ENCODE measurements at regions not wholly inside any gene's neighbourhood (a gene's known extent, or its start where the extent isn't known, plus 50 kb on each side); places are given as distances from the start of the nearest gene placed in this dataset.

GRCh38 chr6:14981960-14982359 lies 263.9 kb upstream of the JARID2 start:
- Histone ChIP-seq H3K9me3 (ENCODE audit: control insufficient read depth, insufficient read depth, low read length) (no peaks in the 10 kb centered on the region), H3K4me1 (ENCODE audit: control insufficient read depth, insufficient read depth, low read length) (peaks cover 10% of the 10 kb centered on the region), H3K4me3 (ENCODE audit: low read depth, low read length) (no peak overlapping the region), H3K9ac (ENCODE audit: low read depth, low read length) (no peak overlapping the region), H3K27me3 (ENCODE audit: control insufficient read depth, insufficient read depth, low read length) (no peaks in the 10 kb centered on the region), H3K36me3 (ENCODE audit: control insufficient read depth, insufficient read depth, low read length) (peaks cover 2% of the 10 kb centered on the region)

GRCh38 chr6:14983599-14984518 lies 262.0 kb upstream of the JARID2 start:
- Histone ChIP-seq H3K4me3 (ENCODE audit: low read depth, low read length) (no peak overlapping the region), H3K4me1 (ENCODE audit: control insufficient read depth, insufficient read depth, low read length) (peaks cover 10% of the 10 kb centered on the region), H3K27me3 (ENCODE audit: control insufficient read depth, insufficient read depth, low read length) (no peaks in the 10 kb centered on the region), H3K36me3 (ENCODE audit: control insufficient read depth, insufficient read depth, low read length) (peaks cover 2% of the 10 kb centered on the region), H3K9ac (ENCODE audit: low read depth, low read length) (no peak overlapping the region), H3K9me3 (ENCODE audit: control insufficient read depth, insufficient read depth, low read length) (no peaks in the 10 kb centered on the region)

GRCh38 chr6:14984519-14984853 lies 261.4 kb upstream of the JARID2 start:
- no peak overlapping the region for H3K9ac ChIP-seq (ENCODE audit: low read depth, low read length)
- no peaks in the 10 kb centered on the region for H3K27me3 ChIP-seq (ENCODE audit: control insufficient read depth, insufficient read depth, low read length)
- no peak overlapping the region for H3K4me3 ChIP-seq (ENCODE audit: low read depth, low read length)
- no peaks in the 10 kb centered on the region for H3K9me3 ChIP-seq (ENCODE audit: control insufficient read depth, insufficient read depth, low read length)
- H3K4me1 ChIP-seq (ENCODE audit: control insufficient read depth, insufficient read depth, low read length) = peaks cover 10% of the 10 kb centered on the region
- H3K36me3 ChIP-seq (ENCODE audit: control insufficient read depth, insufficient read depth, low read length) = peaks cover 3% of the 10 kb centered on the region

- no peaks in the 10 kb centered on the region for H3K27me3 ChIP-seq (ENCODE audit: control insufficient read depth, insufficient read depth, low read length)
- no peak overlapping the region for H3K9ac ChIP-seq (ENCODE audit: low read depth, low read length)
- peaks cover 10% of the 10 kb centered on the region for H3K4me1 ChIP-seq (ENCODE audit: control insufficient read depth, insufficient read depth, low read length)
- peaks cover 7% of the 10 kb centered on the region for H3K36me3 ChIP-seq (ENCODE audit: control insufficient read depth, insufficient read depth, low read length)
- H3K4me3 ChIP-seq (ENCODE audit: low read depth, low read length) = no peak overlapping the region
- no peaks in the 10 kb centered on the region for H3K9me3 ChIP-seq (ENCODE audit: control insufficient read depth, insufficient read depth, low read length)
Measured at GRCh38 chr6:14985366-14985765, 260.5 kb upstream of the JARID2 start.

- Histone ChIP-seq H3K9me3 (ENCODE audit: control insufficient read depth, insufficient read depth, low read length) (no peaks in the 10 kb centered on the region), H3K9ac (ENCODE audit: low read depth, low read length) (no peak overlapping the region), H3K36me3 (ENCODE audit: control insufficient read depth, insufficient read depth, low read length) (peaks cover 7% of the 10 kb centered on the region), H3K27me3 (ENCODE audit: control insufficient read depth, insufficient read depth, low read length) (no peaks in the 10 kb centered on the region), H3K4me3 (ENCODE audit: low read depth, low read length) (no peak overlapping the region), H3K4me1 (ENCODE audit: control insufficient read depth, insufficient read depth, low read length) (peaks cover 10% of the 10 kb centered on the region)
Measured at GRCh38 chr6:14986370-14986769, 259.5 kb upstream of the JARID2 start.

- Histone ChIP-seq H3K9me3 (ENCODE audit: control insufficient read depth, insufficient read depth, low read length) (no peaks in the 10 kb centered on the region), H3K36me3 (ENCODE audit: control insufficient read depth, insufficient read depth, low read length) (peaks cover 7% of the 10 kb centered on the region), H3K4me1 (ENCODE audit: control insufficient read depth, insufficient read depth, low read length) (peaks cover 10% of the 10 kb centered on the region), H3K4me3 (ENCODE audit: low read depth, low read length) (no peak overlapping the region), H3K27me3 (ENCODE audit: control insufficient read depth, insufficient read depth, low read length) (no peaks in the 10 kb centered on the region), H3K9ac (ENCODE audit: low read depth, low read length) (no peak overlapping the region)
Measured at GRCh38 chr6:14987490-14987889, 258.4 kb upstream of the JARID2 start.

- Histone ChIP-seq H3K9me3 (ENCODE audit: control insufficient read depth, insufficient read depth, low read length) (no peaks in the 10 kb centered on the region), H3K36me3 (ENCODE audit: control insufficient read depth, insufficient read depth, low read length) (peaks cover 6% of the 10 kb centered on the region), H3K4me3 (ENCODE audit: low read depth, low read length) (no peak overlapping the region), H3K4me1 (ENCODE audit: control insufficient read depth, insufficient read depth, low read length) (no peaks in the 10 kb centered on the region), H3K9ac (ENCODE audit: low read depth, low read length) (no peak overlapping the region), H3K27me3 (ENCODE audit: control insufficient read depth, insufficient read depth, low read length) (no peaks in the 10 kb centered on the region)
Measured at GRCh38 chr6:14992382-14992781, 253.5 kb upstream of the JARID2 start.

- Histone ChIP-seq H3K27me3 (ENCODE audit: control insufficient read depth, insufficient read depth, low read length) (no peaks in the 10 kb centered on the region), H3K9ac (ENCODE audit: low read depth, low read length) (no peak overlapping the region), H3K36me3 (ENCODE audit: control insufficient read depth, insufficient read depth, low read length) (peaks cover 2% of the 10 kb centered on the region), H3K4me1 (ENCODE audit: control insufficient read depth, insufficient read depth, low read length) (no peaks in the 10 kb centered on the region), H3K9me3 (ENCODE audit: control insufficient read depth, insufficient read depth, low read length) (no peaks in the 10 kb centered on the region), H3K4me3 (ENCODE audit: low read depth, low read length) (no peak overlapping the region)
Measured at GRCh38 chr6:14995208-14995607, 250.7 kb upstream of the JARID2 start.

GRCh38 chr6:14995966-14996602 lies 249.8 kb upstream of the JARID2 start:
- peaks cover 2% of the 10 kb centered on the region for H3K36me3 ChIP-seq (ENCODE audit: control insufficient read depth, insufficient read depth, low read length)
- no peaks in the 10 kb centered on the region for H3K4me1 ChIP-seq (ENCODE audit: control insufficient read depth, insufficient read depth, low read length)

GRCh38 chr6:14996892-14997291 lies 249.0 kb upstream of the JARID2 start:
- H3K27me3 ChIP-seq (ENCODE audit: control insufficient read depth, insufficient read depth, low read length) = no peaks in the 10 kb centered on the region

More at GRCh38 chr6:14995966-14996602, 249.8 kb upstream of the JARID2 start:
- Histone ChIP-seq H3K9me3 (ENCODE audit: control insufficient read depth, insufficient read depth, low read length) (no peaks in the 10 kb centered on the region), H3K4me3 (ENCODE audit: low read depth, low read length) (no peak overlapping the region), H3K9ac (ENCODE audit: low read depth, low read length) (no peak overlapping the region), H3K27me3 (ENCODE audit: control insufficient read depth, insufficient read depth, low read length) (no peaks in the 10 kb centered on the region)

GRCh38 chr6:14997507-14997906 lies 248.4 kb upstream of the JARID2 start:
- Histone ChIP-seq H3K36me3 (ENCODE audit: control insufficient read depth, insufficient read depth, low read length) (peaks cover 2% of the 10 kb centered on the region), H3K4me3 (ENCODE audit: low read depth, low read length) (no peak overlapping the region), H3K4me1 (ENCODE audit: control insufficient read depth, insufficient read depth, low read length) (no peaks in the 10 kb centered on the region), H3K9me3 (ENCODE audit: control insufficient read depth, insufficient read depth, low read length) (no peaks in the 10 kb centered on the region), H3K9ac (ENCODE audit: low read depth, low read length) (no peak overlapping the region), H3K27me3 (ENCODE audit: control insufficient read depth, insufficient read depth, low read length) (no peaks in the 10 kb centered on the region)

More at GRCh38 chr6:14996892-14997291, 249.0 kb upstream of the JARID2 start:
- H3K4me3 ChIP-seq (ENCODE audit: low read depth, low read length) = no peak overlapping the region
- no peaks in the 10 kb centered on the region for H3K9me3 ChIP-seq (ENCODE audit: control insufficient read depth, insufficient read depth, low read length)
- H3K4me1 ChIP-seq (ENCODE audit: control insufficient read depth, insufficient read depth, low read length) = no peaks in the 10 kb centered on the region
- no peak overlapping the region for H3K9ac ChIP-seq (ENCODE audit: low read depth, low read length)
- H3K36me3 ChIP-seq (ENCODE audit: control insufficient read depth, insufficient read depth, low read length) = peaks cover 2% of the 10 kb centered on the region

GRCh38 chr6:14999106-14999505 lies 246.8 kb upstream of the JARID2 start:
- Histone ChIP-seq H3K9ac (ENCODE audit: low read depth, low read length) (no peak overlapping the region), H3K27me3 (ENCODE audit: control insufficient read depth, insufficient read depth, low read length) (no peaks in the 10 kb centered on the region), H3K4me1 (ENCODE audit: control insufficient read depth, insufficient read depth, low read length) (no peaks in the 10 kb centered on the region), H3K36me3 (ENCODE audit: control insufficient read depth, insufficient read depth, low read length) (peaks cover 2% of the 10 kb centered on the region), H3K9me3 (ENCODE audit: control insufficient read depth, insufficient read depth, low read length) (no peaks in the 10 kb centered on the region), H3K4me3 (ENCODE audit: low read depth, low read length) (no peak overlapping the region)
